Caco-2 (cell line): ENCODE measurements at regions not wholly inside any gene's neighbourhood (a gene's known extent, or its start where the extent isn't known, plus 50 kb on each side); places are given as distances from the start of the nearest gene placed in this dataset.

Source experiments
- BruUV-seq: library from RNA; stranded (reverse); fragments of 400-500 nt; replicated peaks from 2 replicates; lab custom pipeline; 2021; lab: Mats Ljungman, UMichigan
- CTCF ChIA-PET: fragments of 300-600 bp; sonication (Branson Sonifier 250); formaldehyde crosslinking; loops from one replicate; lab custom pipeline; 2022; ENCODE audit warnings: antibody characterized with exemption; lab: Charles Lee
- POLR2A ChIA-PET: fragments of 300-600 bp; sonication (Branson Sonifier 250); formaldehyde crosslinking; loops from one replicate; lab custom pipeline; 2022; ENCODE audit warnings: antibody characterized with exemption; lab: Charles Lee
- DNase-seq, 2 experiments: peaks; one replicate each; pipeline versions ENCODE4 v3.0.0 to v3.0.0-alpha.2; 2020 to 2022
- H3K27me3 ChIP-seq: replicated peaks from 2 replicates; pipeline ENCODE4 v1.6.0; 2011; ENCODE audit warnings: low read length; ENCODE audit not compliant: control insufficient read depth, insufficient read depth
- H3K36me3 ChIP-seq: 2 replicates; pipeline ENCODE4 v1.5.1; 2011; ENCODE audit warnings: low read length; ENCODE audit not compliant: control insufficient read depth, insufficient read depth
- H3K4me1 ChIP-seq: fragments of 250-450 bp; sonication (Bioruptor Pico); 2 replicates; pipeline ENCODE4 v1.5.1; 2020; ENCODE audit warnings: mild to moderate bottlenecking
- H3K4me3 ChIP-seq: 2 replicates; pipeline ENCODE4 v1.5.1; 2011; ENCODE audit warnings: low read depth, mild to moderate bottlenecking, control low read depth, low read length
- H3K9me3 ChIP-seq: fragments of 250-450 bp; sonication (Bioruptor Pico); 2 replicates; pipeline ENCODE4 v1.5.1; 2020; ENCODE audit warnings: mild to moderate bottlenecking, moderate library complexity
- H3K27ac Mint-ChIP-seq: one replicate; pipeline ENCODE4 v1.8.0; 2022; ENCODE audit warnings: mixed read lengths; ENCODE audit not compliant: unreplicated experiment
- H3K27me3 Mint-ChIP-seq: one replicate; pipeline ENCODE4 v1.8.0; 2022; ENCODE audit warnings: mixed read lengths; ENCODE audit not compliant: insufficient read depth, unreplicated experiment
- H3K36me3 Mint-ChIP-seq: one replicate; pipeline ENCODE4 v1.8.0; 2022; ENCODE audit warnings: mild to moderate bottlenecking, mixed read lengths; ENCODE audit not compliant: insufficient read depth, unreplicated experiment
- H3K4me1 Mint-ChIP-seq: one replicate; pipeline ENCODE4 v1.8.0; 2022; ENCODE audit warnings: low read depth, mixed read lengths; ENCODE audit not compliant: unreplicated experiment
- H3K4me3 Mint-ChIP-seq: one replicate; pipeline ENCODE4 v1.8.0; 2022; ENCODE audit warnings: mild to moderate bottlenecking, moderate library complexity, mixed read lengths; ENCODE audit not compliant: unreplicated experiment
- H3K9me3 Mint-ChIP-seq: one replicate; pipeline ENCODE4 v1.8.0; 2022; ENCODE audit warnings: mixed read lengths; ENCODE audit not compliant: unreplicated experiment
- intact Hi-C: fragments of 100-400 bp; cut with micrococcal nuclease; formaldehyde crosslinking; loops from one replicate; pipeline ENCODE4 v1.10.0; 2022; ENCODE audit not compliant: unreplicated experiment
- TF ChIP-seq, protein P1 (sequence below), 2 experiments: fragments of 200-600 bp in 1 of 2; IDR thresholded peaks; 1 replicate in 1 of 2; 2 replicates in 1 of 2; pipeline versions ENCODE4 v1.5.1 to v1.8.0; 2011 to 2022; ENCODE audit warnings: antibody characterized with exemption in 1 of 2, control low read depth in 1 of 2, inconsistent platforms in 1 of 2, low read depth in 1 of 2, low read length in 1 of 2, mild to moderate bottlenecking in 1 of 2, moderate library complexity in 1 of 2; ENCODE audit not compliant: insufficient read depth in 1 of 2, severe bottlenecking in 1 of 2, unreplicated experiment in 1 of 2

DNA sequence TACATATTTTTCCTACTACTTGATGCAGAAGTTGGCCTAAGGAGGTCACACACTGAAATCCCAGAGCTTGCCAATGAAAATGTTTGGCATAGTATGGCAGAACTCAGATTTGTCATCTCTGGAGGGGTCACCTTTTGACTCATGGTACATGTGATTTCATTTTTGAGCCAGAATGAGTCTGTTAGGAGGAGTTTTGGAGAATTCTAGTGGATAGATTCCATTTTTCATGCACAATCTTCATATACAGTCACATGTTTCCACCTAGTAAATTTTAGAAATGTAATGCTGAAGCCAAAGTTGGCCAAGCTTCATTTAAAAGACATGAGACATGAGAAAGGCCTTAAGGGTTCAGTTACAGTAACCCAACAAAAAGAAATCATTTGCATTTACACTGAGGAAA, 97.8 kb upstream of the IGSF10 start:
- Mint-ChIP-seq H3K4me3 (no peak overlapping the region), H3K27me3 (no peaks in the 10 kb centered on the region), H3K27ac (no peak overlapping the region), H3K9me3 (peaks cover 9% of the 10 kb centered on the region), H3K36me3 (no peaks in the 10 kb centered on the region), H3K4me1 (peaks cover 23% of the 10 kb centered on the region)
- Histone ChIP-seq H3K36me3 (no peaks in the 10 kb centered on the region), H3K9me3 (no peaks in the 10 kb centered on the region; the same call in 1 of the 2 replicates), H3K4me1 (peaks cover 34% of the 10 kb centered on the region), H3K27me3 (no peaks in the 10 kb centered on the region), H3K4me3 (no peak overlapping the region)
- DNase-seq, result no peak
- CTCF ChIA-PET, result no interaction called here
- POLR2A ChIA-PET, result no interaction called here
- intact Hi-C loops, result no loop called here
- TF ChIP-seq, protein P1, sequence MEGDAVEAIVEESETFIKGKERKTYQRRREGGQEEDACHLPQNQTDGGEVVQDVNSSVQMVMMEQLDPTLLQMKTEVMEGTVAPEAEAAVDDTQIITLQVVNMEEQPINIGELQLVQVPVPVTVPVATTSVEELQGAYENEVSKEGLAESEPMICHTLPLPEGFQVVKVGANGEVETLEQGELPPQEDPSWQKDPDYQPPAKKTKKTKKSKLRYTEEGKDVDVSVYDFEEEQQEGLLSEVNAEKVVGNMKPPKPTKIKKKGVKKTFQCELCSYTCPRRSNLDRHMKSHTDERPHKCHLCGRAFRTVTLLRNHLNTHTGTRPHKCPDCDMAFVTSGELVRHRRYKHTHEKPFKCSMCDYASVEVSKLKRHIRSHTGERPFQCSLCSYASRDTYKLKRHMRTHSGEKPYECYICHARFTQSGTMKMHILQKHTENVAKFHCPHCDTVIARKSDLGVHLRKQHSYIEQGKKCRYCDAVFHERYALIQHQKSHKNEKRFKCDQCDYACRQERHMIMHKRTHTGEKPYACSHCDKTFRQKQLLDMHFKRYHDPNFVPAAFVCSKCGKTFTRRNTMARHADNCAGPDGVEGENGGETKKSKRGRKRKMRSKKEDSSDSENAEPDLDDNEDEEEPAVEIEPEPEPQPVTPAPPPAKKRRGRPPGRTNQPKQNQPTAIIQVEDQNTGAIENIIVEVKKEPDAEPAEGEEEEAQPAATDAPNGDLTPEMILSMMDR (IDR thresholded peaks at IDR 0.05; ENCODE audit: insufficient read depth in 1 of 2, low read depth in 1 of 2, low read length in 1 of 2, severe bottlenecking in 1 of 2, unreplicated experiment in 1 of 2), result no peak
- no TSS peak for BruUV-seq

GRCh38 chr3:151557068-151557840, 96.4 kb upstream of the IGSF10 start:
- Histone ChIP-seq H3K9me3 (no peaks in the 10 kb centered on the region; the same call in 1 of the 2 replicates), H3K4me3 (no peak overlapping the region), H3K27me3 (no peaks in the 10 kb centered on the region), H3K4me1 (peaks cover 23% of the 10 kb centered on the region), H3K36me3 (no peaks in the 10 kb centered on the region)
- peaks cover 9% of the 10 kb centered on the region for H3K9me3 Mint-ChIP-seq
- TF ChIP-seq, protein P1 (IDR thresholded peaks at IDR 0.05; ENCODE audit: insufficient read depth in 1 of 2, low read depth in 1 of 2, low read length in 1 of 2, severe bottlenecking in 1 of 2, unreplicated experiment in 1 of 2), result no peak
- H3K4me1 Mint-ChIP-seq, result peaks cover 19% of the 10 kb centered on the region
- POLR2A ChIA-PET, result no interaction called here
- H3K27ac Mint-ChIP-seq, result no peak overlapping the region
- no TSS peak for BruUV-seq
- H3K36me3 Mint-ChIP-seq, result no peaks in the 10 kb centered on the region
- CTCF ChIA-PET, result interaction anchor here (0.6 kb wide), 1 partner anchor 37 kb away, joined by 9 read pairs; no protein-coding TSS in a partner anchor
- H3K27me3 Mint-ChIP-seq, result no peaks in the 10 kb centered on the region
- intact Hi-C loops, result no loop called here
- H3K4me3 Mint-ChIP-seq, result no peak overlapping the region
- no peak for DNase-seq

- H3K4me1 Mint-ChIP-seq, result peaks cover 13% of the 10 kb centered on the region
- Histone ChIP-seq H3K9me3 (no peaks in the 10 kb centered on the region; the same call in 1 of the 2 replicates), H3K36me3 (no peaks in the 10 kb centered on the region), H3K27me3 (no peaks in the 10 kb centered on the region), H3K4me1 (peaks cover 16% of the 10 kb centered on the region), H3K4me3 (no peak overlapping the region)
- ChIA-PET POLR2A (no interaction called here), CTCF (interaction anchor here (0.6 kb wide), 1 partner anchor 38 kb away, joined by 9 read pairs; no protein-coding TSS in a partner anchor)
- H3K27me3 Mint-ChIP-seq, result no peaks in the 10 kb centered on the region
- H3K9me3 Mint-ChIP-seq, result peaks cover 9% of the 10 kb centered on the region
- TF ChIP-seq, protein P1 (IDR thresholded peaks at IDR 0.05; ENCODE audit: insufficient read depth in 1 of 2, low read depth in 1 of 2, low read length in 1 of 2, severe bottlenecking in 1 of 2, unreplicated experiment in 1 of 2), result no peak
- intact Hi-C loops, result no loop called here
- no TSS peak for BruUV-seq
- no peaks in the 10 kb centered on the region for H3K36me3 Mint-ChIP-seq
- H3K27ac Mint-ChIP-seq, result no peak overlapping the region
- DNase-seq, result no peak
- no peak overlapping the region for H3K4me3 Mint-ChIP-seq
Measured at GRCh38 chr3:151556596-151556995, 95.7 kb upstream of the IGSF10 start.
